ENCODE measurements at regions not wholly inside any gene's neighbourhood (a gene's known extent, or its start where the extent isn't known, plus 50 kb on each side); places are given as distances from the start of the nearest gene placed in this dataset.

DNA sequence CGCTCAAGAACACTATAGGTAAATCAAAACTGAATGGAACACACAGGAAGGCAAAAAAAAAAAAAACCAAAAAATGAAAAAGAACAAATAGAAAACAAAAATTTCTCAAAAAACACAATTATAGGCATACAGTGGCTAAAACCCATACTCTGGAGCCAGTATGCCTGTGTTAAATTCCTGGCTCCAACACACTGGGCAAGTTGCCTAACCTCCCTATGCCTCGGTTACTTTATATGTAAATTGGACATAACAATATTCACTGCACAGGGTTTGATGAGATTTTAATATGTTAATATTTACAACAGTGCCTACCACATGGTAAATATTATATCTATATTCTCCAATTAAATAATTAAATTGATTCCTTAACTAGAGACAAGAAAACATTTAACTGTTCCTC is 217.1 kb downstream of the HTR7 start:
- no peak for DNase-seq

GRCh38 chr10:90641731-90642130 is 216.1 kb downstream of the HTR7 start:
- DNase-seq = no peak

- no peak for DNase-seq
These were observed 215.7 kb downstream of the HTR7 start for GRCh38 chr10:90642136-90642535.

DNA sequence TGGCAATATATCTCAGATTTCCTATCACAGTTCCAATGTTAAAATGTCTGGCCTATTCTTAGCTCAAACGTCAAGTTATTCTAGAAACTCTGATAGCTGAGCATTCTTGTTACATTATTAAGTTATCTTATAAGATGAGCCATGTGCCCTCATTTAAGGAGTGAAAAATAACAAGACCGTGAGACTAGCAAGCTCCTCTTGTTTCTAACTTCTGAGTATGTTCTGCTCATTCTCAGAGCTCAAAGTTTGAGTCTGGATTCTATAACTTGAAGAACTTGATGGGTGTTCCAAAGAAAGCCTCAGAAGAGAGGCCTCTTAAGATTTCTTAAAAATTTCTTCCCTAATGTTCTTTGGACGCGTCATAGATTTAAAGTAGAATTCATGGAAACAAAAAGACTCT is 215.2 kb downstream of the HTR7 start:
- DNase-seq = no peak

DNA sequence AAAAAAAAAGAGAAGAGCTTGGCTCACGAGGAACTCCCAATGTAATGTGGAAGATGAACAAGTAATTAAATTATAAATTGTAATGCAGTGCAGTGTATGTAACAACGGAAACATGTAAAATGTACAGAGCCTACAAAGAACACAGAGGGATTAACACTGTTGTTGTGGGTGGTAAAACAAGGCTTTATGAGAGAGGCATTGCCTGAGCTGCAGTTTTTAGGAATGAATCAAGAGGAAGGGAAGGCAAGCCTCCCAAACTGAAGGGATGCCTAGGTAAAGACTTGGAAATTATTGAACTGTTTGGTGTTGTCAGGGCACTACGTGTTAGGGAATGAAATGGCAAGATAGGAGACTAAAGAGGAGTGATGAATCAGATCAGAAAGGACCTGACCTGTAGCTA is 213.7 kb downstream of the HTR7 start:
- DNase-seq = no peak

DNA sequence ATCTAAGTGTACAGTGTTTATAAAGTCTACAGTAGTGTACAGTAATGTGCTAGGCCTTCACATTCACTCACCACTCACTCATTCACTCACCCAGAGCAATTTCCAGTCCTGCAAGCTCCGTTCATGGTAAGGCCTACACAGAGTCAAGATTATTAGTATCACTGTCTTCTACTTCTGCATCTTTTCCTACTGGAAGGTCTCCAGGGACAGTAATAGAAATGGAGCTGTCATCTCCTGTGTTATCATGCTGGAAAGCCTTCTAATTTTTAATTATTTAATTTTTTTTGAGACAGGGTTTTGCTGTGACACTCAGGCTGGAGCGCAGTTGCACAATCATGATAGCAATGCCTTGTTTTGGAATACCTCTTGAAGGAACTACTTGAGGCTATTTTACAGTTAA is 207.0 kb downstream of the HTR7 start:
- DNase-seq = no peak

DNA sequence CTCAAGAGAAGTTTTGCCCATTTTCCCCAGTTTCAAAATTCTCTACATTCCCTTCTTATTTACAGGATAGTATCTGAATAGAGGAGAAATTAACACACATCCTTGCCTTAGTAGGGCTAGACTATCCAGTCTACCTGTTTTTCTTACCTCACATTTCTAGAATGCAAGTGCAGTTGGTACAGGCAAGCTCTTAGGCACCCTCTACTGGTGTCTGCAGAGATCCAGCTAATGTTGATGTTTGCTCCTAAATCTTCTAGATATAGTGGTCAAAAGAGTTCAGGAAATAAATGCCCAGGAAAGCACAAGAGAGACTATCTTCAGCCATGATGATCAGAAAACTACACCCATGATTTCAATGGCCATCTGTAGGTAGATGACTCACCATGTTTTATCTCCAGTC is 205.3 kb downstream of the HTR7 start:
- no peak for DNase-seq

DNA sequence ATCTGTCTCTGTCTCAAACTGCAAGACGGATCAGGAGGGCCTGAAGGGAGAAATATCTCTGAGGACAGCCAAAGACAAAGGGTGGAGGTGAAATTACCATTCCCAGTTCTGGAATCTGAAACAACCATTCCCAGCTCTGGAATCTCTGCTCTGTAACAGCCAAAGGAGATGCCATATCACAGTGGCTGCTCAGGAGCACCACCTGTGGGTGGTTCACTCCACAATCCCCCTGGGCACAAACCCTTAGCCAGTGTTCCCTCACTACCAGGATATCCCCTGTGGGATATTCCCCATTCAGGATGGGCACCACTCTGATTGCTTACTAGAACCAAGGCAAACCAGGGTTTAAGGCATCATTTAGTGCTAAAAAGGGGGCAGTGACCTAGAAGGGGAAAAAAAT is 199.0 kb downstream of the HTR7 start:
- DNase-seq = no peak

- DNase-seq = peak; percentile 58
These were observed 191.8 kb downstream of the HTR7 start for GRCh38 chr10:90665905-90666662.

DNA sequence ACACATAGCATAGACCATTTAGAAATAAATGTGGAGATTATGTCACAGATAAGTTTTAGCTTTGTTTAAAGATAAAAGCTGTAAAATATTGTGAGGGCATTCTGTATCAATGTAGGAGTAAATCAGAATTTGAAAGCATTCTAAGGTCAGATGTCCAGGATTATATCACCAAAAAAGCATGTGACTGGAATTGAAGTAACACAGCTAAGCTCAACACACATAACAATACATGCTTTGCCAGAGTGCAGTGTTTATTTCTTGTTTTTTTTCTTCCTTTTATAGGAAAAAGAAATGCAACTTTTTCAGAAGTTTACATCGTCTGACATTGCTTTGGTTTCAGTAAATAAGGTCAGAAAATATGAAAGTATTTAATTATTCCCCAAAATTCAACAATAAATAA is 183.4 kb downstream of the HTR7 start:
- DNase-seq = no peak

DNA sequence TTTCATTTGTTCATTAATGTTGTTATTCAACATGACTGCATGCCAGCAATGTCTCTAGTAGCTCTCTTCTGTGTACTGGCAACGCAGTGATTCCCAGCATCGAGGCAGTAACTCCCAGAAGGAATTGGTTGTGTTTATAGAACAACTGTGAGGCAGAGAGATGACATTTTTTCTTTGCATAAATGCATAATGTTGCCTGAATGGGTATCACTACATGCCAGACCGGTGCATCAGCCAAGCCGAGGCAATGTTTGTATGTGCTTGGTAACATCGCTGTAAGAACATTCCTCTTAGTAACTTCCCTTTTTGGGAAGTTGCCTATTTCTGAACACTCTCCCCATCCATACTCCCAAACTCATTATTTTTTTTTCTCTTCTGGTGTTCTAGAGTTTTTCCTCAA is 182.9 kb downstream of the HTR7 start:
- no peak for DNase-seq

DNA sequence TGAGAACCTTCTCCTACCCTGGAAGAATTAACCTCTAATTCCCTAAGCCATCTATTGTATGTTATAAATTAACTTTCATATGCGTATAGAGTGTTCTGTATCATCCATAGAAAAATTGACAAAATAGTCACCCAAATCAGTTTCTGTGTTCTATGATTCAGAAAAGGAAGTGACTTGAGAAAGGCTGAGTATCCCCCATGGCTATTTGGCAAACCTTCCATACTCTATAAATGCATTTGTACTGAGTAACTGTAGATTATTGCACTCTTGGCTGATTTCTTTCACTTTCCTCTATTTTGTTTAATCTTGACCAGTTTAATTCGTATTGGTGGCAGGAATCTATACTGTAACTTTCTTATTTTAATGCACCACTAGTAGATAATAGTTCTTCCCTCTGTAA is 182.2 kb downstream of the HTR7 start:
- no peak for DNase-seq

Data from NCI-H2171 treated with DMSO at 0.1 percent for 48 hours (cell line).